ENCODE measurements at regions not wholly inside any gene's neighbourhood (a gene's known extent, or its start where the extent isn't known, plus 50 kb on each side); places are given as distances from the start of the nearest gene placed in this dataset.

DNA sequence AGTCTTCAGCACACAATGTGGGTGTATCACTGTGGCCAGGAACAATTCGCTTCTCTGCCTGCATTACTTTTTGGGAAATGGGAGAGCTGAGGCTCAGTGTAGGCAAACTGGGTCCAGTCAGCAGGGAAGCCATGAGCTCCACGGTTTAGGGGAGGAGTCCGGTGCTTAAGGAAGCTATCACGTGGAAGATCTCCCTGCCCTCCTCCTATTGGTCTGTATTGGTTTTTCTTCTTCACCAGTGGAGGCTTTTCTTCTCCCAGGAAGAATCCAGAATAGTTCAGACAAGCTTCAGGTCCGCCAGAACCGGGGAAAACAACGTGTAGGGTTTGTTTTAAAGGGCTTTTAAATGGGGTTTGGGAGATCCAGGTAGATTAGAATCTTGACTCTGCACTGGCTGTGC, 156.2 kb upstream of the CAMK1G start:
- TF ChIP-seq, protein P1, sequence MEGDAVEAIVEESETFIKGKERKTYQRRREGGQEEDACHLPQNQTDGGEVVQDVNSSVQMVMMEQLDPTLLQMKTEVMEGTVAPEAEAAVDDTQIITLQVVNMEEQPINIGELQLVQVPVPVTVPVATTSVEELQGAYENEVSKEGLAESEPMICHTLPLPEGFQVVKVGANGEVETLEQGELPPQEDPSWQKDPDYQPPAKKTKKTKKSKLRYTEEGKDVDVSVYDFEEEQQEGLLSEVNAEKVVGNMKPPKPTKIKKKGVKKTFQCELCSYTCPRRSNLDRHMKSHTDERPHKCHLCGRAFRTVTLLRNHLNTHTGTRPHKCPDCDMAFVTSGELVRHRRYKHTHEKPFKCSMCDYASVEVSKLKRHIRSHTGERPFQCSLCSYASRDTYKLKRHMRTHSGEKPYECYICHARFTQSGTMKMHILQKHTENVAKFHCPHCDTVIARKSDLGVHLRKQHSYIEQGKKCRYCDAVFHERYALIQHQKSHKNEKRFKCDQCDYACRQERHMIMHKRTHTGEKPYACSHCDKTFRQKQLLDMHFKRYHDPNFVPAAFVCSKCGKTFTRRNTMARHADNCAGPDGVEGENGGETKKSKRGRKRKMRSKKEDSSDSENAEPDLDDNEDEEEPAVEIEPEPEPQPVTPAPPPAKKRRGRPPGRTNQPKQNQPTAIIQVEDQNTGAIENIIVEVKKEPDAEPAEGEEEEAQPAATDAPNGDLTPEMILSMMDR (IDR thresholded peaks at IDR 0.05): no peak
- TF ChIP-seq POLR2AphosphoS5 (IDR thresholded peaks at IDR 0.05): no peak
